HG03521 (cell line): ENCODE measurements at regions not wholly inside any gene's neighbourhood (a gene's known extent, or its start where the extent isn't known, plus 50 kb on each side); places are given as distances from the start of the nearest gene placed in this dataset.
"Not testable (repeated sequence)": the region's sequence is repeated elsewhere in the genome, so short reads cannot be mapped to it uniquely, and the experiment has no call there.

Source experiments
- ATAC-seq: cut with Tn5 transposase; IDR thresholded peaks from one replicate; pipeline ENCODE4 v1.9.1; 2021; ENCODE audit warnings: mild to moderate bottlenecking, moderate library complexity; ENCODE audit not compliant: unreplicated experiment

DNA sequence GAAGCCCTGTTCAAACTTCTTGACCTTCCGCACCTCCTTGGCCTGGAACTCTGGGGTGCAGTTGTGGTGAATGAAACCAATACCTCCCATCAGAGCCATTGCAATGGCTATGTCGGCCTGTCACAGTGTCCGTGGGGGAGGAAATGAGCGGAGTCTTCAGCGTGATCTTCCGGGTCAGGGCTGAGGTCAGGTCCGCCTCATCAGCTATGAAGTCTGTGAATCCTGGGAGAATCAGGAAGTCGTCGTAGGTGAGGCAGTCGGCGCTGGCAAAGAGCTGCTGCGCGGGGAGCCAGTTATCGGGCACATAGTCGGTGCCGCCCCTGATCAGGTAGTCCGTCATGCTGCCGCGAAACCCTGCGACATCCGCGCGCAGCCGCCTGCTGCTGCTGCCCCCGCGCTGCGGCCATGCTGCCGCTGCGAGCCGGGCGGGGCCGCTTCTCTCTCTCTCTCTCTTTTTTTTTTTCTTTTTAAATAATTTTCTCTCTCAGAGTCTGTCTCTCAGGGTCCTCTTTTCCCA lies 154.1 kb upstream of the ZSWIM2 start:
- ATAC-seq, result no peak

DNA sequence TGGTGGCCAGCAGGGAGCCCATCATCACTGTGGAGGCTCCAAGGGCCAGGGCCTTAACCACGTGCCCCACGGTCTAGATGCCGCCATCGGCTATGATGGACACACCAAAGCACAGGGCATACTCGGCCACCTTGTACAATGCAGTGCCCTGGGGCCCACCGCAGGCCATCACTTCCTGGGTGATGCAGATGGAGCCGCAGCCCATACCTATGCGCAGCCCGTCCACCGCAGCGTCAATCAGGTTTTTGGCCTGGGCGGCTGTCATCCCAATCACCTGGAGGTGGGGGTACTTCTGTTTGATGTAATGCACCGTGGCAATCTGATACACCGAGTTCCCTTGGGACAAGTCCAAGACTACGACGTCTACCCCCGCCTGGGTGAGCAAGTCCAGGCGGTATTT lies 153.3 kb upstream of the ZSWIM2 start:
- ATAC-seq, result no peak

DNA sequence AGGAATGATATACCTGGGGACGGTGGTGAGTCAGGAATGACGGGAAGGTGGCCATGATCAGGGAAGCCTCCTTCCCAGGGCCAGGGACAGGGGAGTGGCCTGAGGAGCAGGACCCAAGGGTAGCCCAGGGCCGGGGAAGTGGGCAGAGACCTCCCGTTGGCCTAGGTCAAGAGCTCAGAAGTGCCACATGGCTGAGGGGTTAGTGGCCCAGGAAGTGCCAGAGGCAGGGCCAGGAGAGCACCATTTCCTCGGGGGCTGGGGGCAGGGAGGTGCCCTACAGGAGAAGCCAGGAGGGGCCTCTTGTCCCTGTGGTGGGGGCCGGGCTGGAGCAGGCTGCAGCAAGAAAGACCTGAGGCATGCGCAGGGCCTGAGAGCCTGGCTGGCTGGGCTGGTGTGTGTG lies 152.3 kb upstream of the ZSWIM2 start:
- ATAC-seq, result no peak

DNA sequence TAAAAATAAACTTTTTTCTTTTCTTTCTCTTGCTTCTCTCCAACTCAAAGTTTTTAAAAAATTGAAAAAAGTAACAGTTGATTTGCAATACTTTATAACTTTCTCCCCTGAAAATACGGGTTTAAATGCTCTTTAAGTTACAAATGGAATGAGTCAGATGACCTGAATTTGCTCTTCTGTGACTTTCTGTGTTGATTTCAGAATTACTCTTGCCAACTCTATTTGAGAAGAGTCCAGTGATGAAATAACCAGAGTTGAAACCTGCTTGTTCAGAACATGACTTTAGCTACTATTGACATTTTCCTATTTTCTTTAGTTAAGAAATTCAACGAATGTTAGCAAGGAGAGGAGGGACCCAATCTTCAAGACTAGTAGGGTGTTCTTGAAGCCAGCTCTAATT lies 146.1 kb upstream of the ZSWIM2 start:
- no peak for ATAC-seq

DNA sequence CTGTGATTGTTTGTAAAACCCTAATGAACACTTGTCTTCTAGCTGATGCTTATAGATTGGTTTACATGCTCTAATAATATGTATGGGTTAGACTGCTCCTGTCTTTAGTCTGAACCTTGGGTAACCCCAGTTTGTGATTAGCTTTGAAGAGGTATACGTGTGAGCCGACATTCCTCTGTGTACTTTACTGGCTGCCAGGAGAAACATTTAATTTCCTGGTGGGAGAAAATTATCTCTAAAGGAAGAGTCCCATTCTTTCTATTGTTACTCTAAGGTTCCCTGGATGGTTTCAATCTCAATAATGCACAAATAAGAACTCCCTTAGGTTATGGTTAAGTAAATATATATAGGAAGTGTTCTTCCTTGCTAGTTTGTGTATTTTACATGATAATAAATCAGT lies 143.6 kb upstream of the ZSWIM2 start:
- no peak for ATAC-seq

DNA sequence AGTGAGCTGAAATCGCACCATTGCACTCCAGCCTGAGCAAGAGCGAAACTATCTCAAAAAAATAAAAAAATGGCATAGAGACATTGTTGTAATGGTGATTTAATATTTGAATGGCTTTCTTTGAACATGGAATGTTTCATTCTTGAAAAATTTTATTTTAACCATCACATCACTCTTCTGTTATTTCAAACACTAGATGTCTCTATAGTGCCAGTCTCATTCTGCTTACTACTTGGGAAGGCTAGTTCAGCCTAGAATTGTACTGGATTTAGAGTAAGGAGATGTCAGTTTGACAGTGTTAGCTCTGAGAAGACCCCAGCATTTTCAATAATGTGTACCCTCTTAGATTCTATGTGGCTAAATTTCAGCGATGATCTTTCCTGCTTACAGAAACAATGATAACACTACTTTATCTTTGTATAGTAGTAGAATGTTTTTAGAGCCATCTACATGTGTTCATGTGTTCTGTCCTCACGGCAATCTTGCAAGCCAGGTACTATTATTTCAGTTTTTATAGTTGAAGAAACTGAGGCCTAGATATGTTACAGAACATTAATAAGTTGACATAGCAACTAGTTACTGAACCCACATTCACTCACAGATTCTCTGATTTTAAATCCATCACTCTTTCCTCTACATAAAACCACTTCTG lies 142.9 kb upstream of the ZSWIM2 start:
- ATAC-seq, result no peak

DNA sequence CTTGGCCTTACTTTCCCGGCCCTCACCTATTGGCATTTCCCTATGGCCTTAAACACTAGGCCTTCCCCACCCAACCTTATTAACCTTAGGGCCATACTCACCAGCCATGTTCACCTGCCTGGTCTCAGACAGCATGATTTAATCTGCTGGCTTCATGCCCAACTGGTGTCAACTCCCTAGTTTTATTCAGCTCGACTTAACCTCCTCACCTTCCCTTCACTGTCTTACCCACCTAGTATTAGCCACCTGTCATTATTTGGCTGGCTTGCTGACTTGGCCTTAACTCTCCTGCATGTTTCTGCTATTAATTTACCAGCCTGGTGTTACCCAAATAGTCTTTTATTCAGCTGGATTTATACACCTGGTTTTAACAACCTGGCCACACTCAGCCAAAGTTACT lies 136.0 kb upstream of the ZSWIM2 start:
- no peak for ATAC-seq

DNA sequence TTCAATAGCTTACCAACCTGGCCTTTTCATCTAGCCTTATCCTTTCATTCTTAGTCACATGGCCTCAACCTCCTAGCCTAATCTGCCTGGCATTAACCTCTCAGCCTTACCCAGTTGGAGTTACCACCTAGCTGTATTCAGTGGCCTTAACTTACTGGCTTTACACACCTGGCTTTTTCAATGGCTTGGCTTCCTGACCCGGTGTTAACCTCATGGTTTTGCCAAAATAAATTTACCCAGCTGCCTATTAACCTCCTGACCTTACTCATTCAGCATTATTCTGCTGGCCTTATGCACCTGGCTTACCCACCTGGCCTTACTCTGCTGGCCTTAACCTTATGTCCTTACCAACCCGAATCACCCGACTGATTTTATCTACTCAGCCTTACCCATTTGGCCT lies 135.5 kb upstream of the ZSWIM2 start:
- no peak for ATAC-seq

DNA sequence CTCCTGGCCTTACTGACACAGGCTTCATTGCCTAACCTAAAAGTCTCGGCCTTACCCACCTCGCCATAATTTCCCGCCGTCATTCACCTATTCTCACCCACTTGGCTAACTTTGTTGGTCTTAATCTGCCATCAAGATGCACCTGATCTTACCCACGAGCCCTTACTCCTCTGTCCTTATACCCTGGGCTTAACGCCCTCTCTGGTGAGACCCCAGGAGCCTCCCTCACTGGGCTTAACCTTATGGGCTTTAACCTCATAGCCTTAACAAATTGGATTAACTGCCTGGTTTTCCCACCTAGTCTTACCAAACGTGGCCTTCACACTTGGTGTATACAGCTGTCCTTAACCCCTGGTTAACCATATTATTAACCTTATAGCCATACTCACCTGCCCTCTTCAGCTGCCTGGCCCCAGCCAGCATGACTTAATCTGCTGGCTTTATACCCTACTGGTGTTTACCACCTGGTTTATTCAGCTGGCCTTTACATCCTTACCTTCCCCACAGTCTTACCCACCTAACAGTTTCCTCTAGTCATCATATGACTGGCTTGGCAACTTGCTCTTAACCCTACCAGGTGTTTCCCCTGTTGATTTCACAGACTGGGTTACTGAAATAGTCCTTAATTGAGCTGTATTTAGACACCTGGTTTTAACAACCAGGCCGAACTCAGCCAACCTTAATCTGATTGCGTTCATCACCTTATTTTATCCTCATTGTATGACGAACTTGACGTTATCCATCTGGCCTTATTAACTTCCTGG lies 132.0 kb upstream of the ZSWIM2 start:
- no peak for ATAC-seq

DNA sequence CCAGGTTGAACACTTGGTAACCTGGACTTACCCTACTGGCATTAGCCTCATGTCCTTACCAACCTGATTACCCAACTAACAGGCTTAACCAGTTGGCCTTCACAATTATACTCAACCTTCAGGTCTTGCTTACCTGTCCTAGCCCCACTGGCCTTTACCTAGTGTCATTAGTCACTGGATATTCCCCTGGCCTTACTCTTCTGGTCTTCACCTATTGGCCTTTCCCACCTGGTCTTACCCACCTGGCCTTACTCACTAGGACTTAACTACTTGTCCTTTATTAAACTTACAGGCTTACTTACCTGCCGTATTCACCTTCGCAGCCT lies 131.1 kb upstream of the ZSWIM2 start:
- ATAC-seq, result no peak

DNA sequence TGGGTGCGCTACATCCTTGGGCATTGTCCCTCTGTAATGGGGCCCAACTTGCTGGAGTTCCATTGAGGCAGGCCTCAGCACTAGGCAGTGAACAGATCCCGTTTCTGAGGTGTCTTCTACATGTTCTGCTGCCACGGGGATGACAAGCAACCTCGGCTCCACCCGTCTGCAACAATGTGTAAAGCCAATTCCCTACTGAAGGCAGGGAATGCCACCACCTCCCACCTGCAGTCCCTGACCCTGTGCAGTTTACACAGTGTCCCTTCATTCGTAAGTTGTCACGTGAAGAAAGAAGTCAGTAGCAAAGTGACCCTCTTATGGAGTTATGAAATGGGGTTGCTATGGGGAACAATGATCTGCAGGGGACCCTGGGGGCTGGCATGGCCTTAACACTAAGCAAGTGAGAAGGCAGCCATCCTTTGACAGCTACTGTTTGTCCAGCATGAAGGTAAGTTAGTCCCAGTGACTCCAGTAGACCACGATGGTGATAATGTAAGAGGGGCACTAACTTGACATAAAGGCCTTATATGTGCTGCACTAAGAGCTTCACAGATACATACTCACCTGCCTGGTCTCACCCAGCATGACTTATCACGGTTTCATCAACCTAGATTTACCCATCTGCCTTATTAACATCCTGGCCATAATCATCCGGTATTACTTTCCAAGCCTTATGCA lies 130.6 kb upstream of the ZSWIM2 start:
- ATAC-seq, result no peak

DNA sequence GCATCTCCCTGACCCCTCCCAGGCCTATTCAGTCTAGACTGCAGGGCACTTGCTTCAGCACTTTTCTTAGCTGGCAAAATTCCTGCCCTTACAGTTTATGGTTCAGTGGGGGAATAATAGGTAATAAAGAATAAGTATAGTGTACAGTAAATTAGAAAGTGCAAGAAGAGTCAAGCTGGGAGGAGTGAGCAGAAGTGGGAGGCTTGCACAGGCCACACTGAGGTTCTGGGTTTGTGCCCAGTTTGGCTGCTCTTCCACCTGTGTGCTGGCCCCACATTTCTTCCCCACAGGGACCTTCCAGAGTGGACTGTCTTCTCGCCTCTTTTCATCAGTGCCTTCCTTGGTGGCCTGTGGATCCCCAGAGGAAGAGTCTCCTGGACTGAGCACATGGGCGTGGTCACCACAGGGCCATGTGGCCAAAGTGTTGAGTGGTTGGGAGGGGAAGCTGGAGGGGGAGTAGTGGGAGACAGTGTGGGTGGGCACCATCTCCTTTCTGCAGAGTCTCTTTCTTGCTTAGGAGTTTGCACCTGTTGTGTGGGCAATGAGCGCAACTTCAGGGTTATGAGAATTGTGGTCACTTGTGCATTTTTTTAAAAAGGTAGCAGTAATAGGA lies 128.6 kb upstream of the ZSWIM2 start:
- peak; percentile 45 for ATAC-seq

DNA sequence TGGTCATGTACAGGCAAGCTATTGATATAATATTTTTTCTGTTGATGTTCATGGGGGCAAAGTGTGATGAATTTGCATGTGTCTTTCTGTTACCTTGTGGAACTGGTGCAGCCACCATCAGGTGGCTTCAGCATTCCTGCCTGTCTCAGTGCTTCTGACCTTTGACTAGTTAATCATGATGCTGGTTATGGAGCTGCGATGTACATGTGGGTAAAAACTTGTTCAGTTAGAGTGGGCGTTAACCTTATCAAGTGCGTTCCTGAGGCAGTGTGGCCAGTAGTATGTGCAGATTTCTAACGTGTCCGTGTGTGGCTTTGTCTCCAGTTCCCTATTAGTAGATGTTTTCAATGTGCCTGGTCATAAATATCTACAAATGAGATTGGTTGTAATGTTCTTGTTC lies 127.4 kb upstream of the ZSWIM2 start:
- ATAC-seq, result no peak

DNA sequence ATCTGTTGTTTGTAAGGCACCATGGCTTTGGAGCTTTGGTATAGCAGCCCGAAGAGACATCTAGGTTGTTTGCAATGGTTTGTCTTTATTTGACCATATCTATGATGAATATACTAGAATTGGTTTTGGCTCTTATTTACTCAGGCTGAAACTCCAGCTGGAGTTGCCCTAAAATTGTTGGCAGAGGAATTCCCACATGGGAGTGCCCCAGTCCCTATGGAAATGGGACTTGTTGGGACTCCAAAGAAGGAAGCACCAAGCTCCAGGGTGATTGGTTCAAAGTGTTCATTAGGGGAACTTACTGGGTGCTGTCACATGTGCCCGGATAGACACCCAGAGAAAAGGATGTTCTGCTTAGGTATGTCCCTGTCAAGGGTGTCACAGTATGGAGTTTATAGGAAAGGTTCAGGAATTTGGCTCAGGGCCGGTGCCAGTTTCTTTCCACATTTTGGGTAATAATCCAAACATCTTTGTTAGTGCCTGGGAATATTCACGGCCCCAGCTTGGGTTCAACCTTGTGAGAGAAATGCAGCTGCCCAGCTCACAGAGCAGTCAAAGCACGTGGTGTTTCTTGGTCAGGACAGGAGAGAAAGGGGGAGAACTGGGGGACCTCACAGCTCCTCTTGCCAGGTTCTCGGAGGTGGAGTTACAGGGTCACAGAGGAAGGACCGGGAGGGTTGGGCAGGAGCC lies 123.5 kb upstream of the ZSWIM2 start:
- ATAC-seq, result no peak

DNA sequence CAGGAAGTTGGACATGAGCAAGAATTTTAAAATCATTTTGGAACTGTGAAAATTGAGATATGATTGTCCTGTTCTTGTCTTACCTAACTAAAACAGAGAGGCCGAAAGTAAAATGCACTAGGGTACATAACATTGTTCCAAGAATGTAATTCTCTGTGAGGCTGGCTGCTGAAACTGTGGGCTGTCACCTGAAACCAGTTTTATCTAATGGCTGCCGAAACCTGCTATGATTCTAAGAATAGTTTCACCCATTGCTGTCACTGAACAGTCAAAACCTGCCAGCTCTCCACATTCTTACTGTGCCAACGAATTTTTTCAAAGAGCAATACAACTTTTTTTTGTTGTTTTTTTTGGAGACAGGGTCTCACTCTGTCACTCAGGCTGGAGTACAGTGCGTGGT lies 119.3 kb upstream of the ZSWIM2 start:
- peak; percentile 86 for ATAC-seq

DNA sequence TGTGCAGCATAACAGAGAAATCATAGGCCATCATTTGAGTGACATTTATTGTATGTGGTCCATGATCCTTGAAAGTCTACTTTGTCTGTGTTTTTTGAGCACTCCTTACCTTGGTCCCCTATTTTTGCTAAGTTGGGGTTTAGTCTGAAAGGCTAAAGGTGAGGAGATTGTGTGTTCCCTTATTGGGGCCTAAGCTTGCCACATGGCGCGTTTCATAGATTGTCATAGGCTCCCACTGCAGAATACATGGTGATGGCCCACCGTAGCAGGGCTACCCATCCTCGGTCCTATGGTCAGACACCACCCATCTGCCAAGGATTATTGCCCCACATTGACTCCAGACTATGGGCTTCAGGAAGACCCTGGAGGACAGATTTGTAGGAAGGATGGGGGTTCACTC lies 117.0 kb upstream of the ZSWIM2 start:
- no peak for ATAC-seq

DNA sequence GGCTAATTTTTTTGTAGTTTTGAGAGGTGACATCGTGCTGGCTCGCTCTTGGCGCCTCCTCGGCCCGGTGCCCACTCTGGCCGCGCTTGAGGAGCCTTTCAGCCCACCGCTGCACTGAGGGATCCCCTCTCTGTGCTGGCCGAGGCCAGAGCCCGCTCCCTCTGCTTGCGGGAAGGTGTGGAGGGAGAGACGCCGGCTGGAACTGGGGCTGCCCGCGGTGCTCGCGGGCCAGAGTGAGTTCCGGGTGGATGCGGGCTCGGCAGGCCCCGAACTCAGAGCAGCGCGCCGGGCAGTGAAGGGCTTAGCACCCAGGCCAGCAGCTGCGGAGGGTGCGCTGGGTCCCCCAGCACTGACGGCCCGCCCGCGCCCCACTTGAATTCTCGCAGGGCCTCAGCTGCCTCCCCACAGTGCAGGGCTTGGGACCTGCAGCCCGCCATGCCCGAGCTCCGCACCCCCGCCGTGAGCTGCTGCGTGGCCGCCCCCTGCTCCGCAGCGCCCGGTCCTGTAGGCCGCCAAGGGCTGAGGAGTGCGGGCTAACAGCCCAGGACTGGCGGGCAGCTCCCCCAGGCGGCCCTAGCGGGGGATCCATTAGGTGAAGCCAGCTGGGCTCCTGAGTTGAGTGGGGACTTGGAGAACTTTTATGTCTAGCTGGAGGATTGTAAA lies 113.2 kb upstream of the ZSWIM2 start:
- ATAC-seq, result no peak

DNA sequence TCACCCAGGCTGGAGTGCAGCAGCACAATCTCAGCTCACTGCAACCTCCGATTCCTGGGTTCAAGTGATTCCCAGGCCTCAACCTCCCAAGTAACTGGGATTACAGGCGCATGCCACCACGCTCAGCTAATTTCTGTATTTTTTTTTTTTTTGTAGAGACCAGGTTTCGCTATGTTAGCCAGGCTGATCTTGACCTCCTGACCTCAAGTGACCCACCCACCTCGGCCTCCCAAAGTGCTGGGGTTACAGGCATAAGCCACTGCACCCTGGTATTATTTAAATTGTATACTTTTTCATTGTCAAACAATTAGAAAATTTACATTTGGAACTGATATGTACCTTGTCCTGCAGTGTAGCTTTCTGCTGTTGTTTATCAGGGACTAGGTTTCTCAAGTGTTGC lies 111.3 kb upstream of the ZSWIM2 start:
- not testable (repeated sequence) for ATAC-seq

DNA sequence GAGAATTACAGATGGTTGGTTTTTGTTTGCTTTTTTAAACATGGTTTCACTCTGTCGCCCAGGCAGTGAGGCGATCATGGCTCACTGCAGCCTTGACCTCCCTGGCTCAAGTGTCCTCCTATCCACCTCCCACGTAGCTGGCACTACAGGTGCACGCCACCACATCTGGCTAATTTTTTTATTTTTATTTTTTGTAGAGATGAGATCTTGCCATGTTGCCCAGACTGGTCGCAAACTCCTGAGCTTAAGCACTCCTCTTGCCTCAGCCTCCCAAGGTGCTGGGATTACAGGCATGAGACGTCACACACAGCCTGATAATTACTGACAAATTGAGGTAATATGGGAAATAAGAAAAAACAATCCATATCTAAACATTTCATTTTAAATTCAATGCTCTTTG lies 110.5 kb upstream of the ZSWIM2 start:
- ATAC-seq, result no peak

DNA sequence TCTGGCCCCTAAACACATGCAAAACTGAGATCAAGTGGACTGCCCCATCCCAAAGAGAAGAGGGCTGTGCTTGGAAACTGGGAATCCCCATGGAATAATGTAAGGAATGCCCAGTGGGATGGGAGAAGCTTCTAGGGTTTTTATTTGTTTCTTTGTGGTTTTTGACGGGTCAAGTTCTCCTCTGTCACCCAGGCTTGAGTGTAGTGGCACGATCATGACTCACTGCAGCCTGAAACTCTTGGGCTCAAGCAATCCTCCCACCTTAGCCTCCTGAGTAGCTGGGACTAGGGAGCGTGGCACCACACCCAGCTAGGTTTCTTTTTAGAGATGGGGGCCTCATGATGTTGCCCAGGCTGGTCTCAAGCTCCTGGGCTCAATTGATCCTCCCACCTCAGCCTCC lies 101.7 kb upstream of the ZSWIM2 start:
- no peak for ATAC-seq
